Prostate gland (tissue), 2 donors: ENCODE measurements at regions not wholly inside any gene's neighbourhood (a gene's known extent, or its start where the extent isn't known, plus 50 kb on each side); places are given as distances from the start of the nearest gene placed in this dataset.

Experiments
- CTCF ChIP-seq, 4 experiments: fragments of 200-600 bp in 2 of 4; fragments of 450-650 bp in 2 of 4; sonication (generic) in 2 of 4; IDR thresholded peaks; 1 replicate in 3 of 4; 2 replicates in 1 of 4; pipeline ENCODE4 v1.5.1; 2016 to 2019; ENCODE audit warnings: antibody characterized with exemption in 4 of 4, mild to moderate bottlenecking in 2 of 4, moderate library complexity in 2 of 4
- POLR2A ChIP-seq: fragments of 450-650 bp; IDR thresholded peaks from one replicate; pipeline ENCODE4 v1.6.1; 2016; ENCODE audit warnings: antibody characterized with exemption, mild to moderate bottlenecking
- POLR2AphosphoS5 ChIP-seq: sonication (generic); formaldehyde crosslinking; IDR thresholded peaks from one replicate; pipeline ENCODE4 v1.6.1; 2017; ENCODE audit warnings: antibody characterized with exemption

DNA sequence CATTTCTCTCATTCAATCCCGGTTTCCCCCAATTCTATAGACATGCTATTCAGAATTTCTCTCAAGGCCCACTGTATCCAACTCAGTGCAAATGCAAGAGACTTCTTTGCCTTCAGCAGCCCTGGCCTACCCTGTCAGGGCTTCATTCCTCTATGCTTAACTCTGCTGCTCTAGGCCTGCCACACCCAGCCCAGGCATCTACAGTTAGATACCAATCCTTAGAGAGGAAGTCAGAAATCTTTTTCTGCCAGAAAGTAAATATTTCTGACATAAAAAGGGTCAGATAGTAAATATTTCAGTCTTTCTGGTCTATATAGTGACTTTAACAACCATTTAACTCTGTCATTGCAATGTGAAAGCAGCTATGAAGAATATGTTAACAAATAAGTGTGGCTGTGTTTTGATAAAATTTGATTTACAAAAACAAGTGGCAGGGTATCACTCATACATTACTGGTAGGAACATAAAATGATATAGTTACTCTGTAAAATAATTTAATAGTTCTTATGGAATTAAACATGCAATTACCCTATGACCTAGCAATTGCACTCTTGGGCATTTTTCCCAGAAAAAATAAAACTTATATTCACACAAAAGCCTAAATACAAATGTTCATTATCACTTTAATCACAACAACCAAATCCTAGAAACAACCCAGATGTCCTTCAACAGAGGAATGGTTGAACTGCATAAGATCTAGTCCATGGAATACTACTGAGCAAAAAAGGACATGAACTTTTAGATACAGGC is 942.0 kb downstream of the SQOR start:
- no peak for TF ChIP-seq CTCF (IDR thresholded peaks at IDR 0.05)
- TF ChIP-seq POLR2AphosphoS5 = no peak
- TF ChIP-seq POLR2A = no peak
